GM21367 (cell line): ENCODE measurements at regions not wholly inside any gene's neighbourhood (a gene's known extent, or its start where the extent isn't known, plus 50 kb on each side); places are given as distances from the start of the nearest gene placed in this dataset.

Experiments used
- ATAC-seq: cut with Tn5 transposase; IDR thresholded peaks from one replicate; pipeline ENCODE4 v1.9.1; 2021; ENCODE audit not compliant: unreplicated experiment

- ATAC-seq = no peak
Measured at GRCh38 chr3:31048143-31048542, 153.7 kb upstream of the GADL1 start.

GRCh38 chr3:31050296-31050695 is 155.8 kb upstream of the GADL1 start:
- ATAC-seq = no peak

GRCh38 chr3:31051226-31051625 is 156.8 kb upstream of the GADL1 start:
- no peak for ATAC-seq

GRCh38 chr3:31053299-31053698 is 158.8 kb upstream of the GADL1 start:
- no peak for ATAC-seq

GRCh38 chr3:31054032-31054431 is 159.6 kb upstream of the GADL1 start:
- ATAC-seq = no peak

GRCh38 chr3:31055757-31056156 is 161.3 kb upstream of the GADL1 start:
- ATAC-seq = no peak

- ATAC-seq = no peak
Measured at GRCh38 chr3:31057891-31058290, 163.4 kb upstream of the GADL1 start.

- no peak for ATAC-seq
Measured at GRCh38 chr3:31064021-31064420, 169.6 kb upstream of the GADL1 start.

- no peak for ATAC-seq
Measured at GRCh38 chr3:31065765-31066164, 171.3 kb upstream of the GADL1 start.

GRCh38 chr3:31067004-31067403 is 172.5 kb upstream of the GADL1 start:
- no peak for ATAC-seq

GRCh38 chr3:31075471-31075870 is 181.0 kb upstream of the GADL1 start:
- ATAC-seq = no peak

- no peak for ATAC-seq
Measured at GRCh38 chr3:31075876-31076275, 181.4 kb upstream of the GADL1 start.

- no peak for ATAC-seq
Measured at GRCh38 chr3:31077021-31077601, 182.7 kb upstream of the GADL1 start.

GRCh38 chr3:31077826-31078225 is 183.4 kb upstream of the GADL1 start:
- no peak for ATAC-seq

- ATAC-seq = no peak
Measured at GRCh38 chr3:31079689-31080088, 185.2 kb upstream of the GADL1 start.

- ATAC-seq = no peak
Measured at GRCh38 chr3:31081018-31081662, 186.7 kb upstream of the GADL1 start.

GRCh38 chr3:31086148-31086547 is 191.7 kb upstream of the GADL1 start:
- no peak for ATAC-seq

- no peak for ATAC-seq
Measured at GRCh38 chr3:31086698-31087097, 192.2 kb upstream of the GADL1 start.

GRCh38 chr3:31091748-31092147 is 197.3 kb upstream of the GADL1 start:
- no peak for ATAC-seq

GRCh38 chr3:31092748-31093589 is 198.5 kb upstream of the GADL1 start:
- ATAC-seq = no peak

GRCh38 chr3:31093606-31094005 is 199.1 kb upstream of the GADL1 start:
- no peak for ATAC-seq

GRCh38 chr3:31094048-31094447 is 199.6 kb upstream of the GADL1 start:
- no peak for ATAC-seq
